PC-3 (cell line): ENCODE measurements at regions not wholly inside any gene's neighbourhood (a gene's known extent, or its start where the extent isn't known, plus 50 kb on each side); places are given as distances from the start of the nearest gene placed in this dataset.

Experiments used
- ATAC-seq: fragments of 200-7000 bp; cut with Tn5 transposase; 2 replicates; pipeline ENCODE4 v1.9.1; 2020; ENCODE audit warnings: mild to moderate bottlenecking, moderate library complexity
- BruUV-seq: library from RNA; stranded (reverse); fragments of 400-500 nt; replicated peaks from 2 replicates; lab custom pipeline; 2021; lab: Mats Ljungman, UMichigan
- CTCF ChIA-PET: fragments of 300-600 bp; sonication (Branson Sonifier 250); formaldehyde crosslinking; loops from one replicate; lab custom pipeline; 2022; ENCODE audit warnings: antibody characterized with exemption; lab: Charles Lee
- POLR2A ChIA-PET: fragments of 300-600 bp; sonication (Branson Sonifier 250); formaldehyde crosslinking; loops from one replicate; lab custom pipeline; 2022; ENCODE audit warnings: antibody characterized with exemption; ENCODE audit not compliant: unreplicated experiment; lab: Charles Lee
- DNase-seq: peaks from one replicate; pipeline ENCODE4 v3.0.0-alpha.2; 2015
- H2AFZ ChIP-seq: fragments of 300-600 bp; sonication (generic); 2 replicates; pipeline ENCODE4 v1.6.0; 2016; ENCODE audit warnings: antibody characterized with exemption, low read length
- H3F3A ChIP-seq: fragments of 300-600 bp; sonication (generic); one replicate; pipeline ENCODE4 v1.6.0; 2017; ENCODE audit warnings: antibody characterized with exemption, low read length, control low read depth, mild to moderate bottlenecking; ENCODE audit not compliant: unreplicated experiment
- H3K27ac ChIP-seq: fragments of 300-600 bp; sonication (generic); 2 replicates; pipeline ENCODE4 v1.5.1; 2016; ENCODE audit warnings: mild to moderate bottlenecking, low read length
- H3K27me3 ChIP-seq: fragments of 300-600 bp; sonication (generic); 2 replicates; pipeline ENCODE4 v1.6.1; 2016; ENCODE audit warnings: low read length, mixed read lengths
- H3K36me3 ChIP-seq: fragments of 300-600 bp; sonication (generic); 2 replicates; pipeline ENCODE4 v1.6.1; 2016; ENCODE audit warnings: low read depth, mixed run types, low read length, mixed read lengths
- H3K4me1 ChIP-seq: fragments of 300-600 bp; sonication (generic); 2 replicates; pipeline ENCODE4 v1.5.1; 2016; ENCODE audit warnings: low read length; ENCODE audit not compliant: insufficient read depth
- H3K4me2 ChIP-seq: fragments of 300-600 bp; sonication (generic); 2 replicates; pipeline ENCODE4 v1.6.0; 2016; ENCODE audit warnings: low read length
- H3K4me3 ChIP-seq: fragments of 300-600 bp; sonication (generic); 2 replicates; pipeline ENCODE4 v1.5.1; 2016; ENCODE audit warnings: mild to moderate bottlenecking, low read length, mixed read lengths
- H3K79me2 ChIP-seq: fragments of 300-600 bp; sonication (generic); 2 replicates; pipeline ENCODE4 v1.6.1; 2017; ENCODE audit warnings: low read length, mixed read lengths
- H3K9ac ChIP-seq: fragments of 300-600 bp; sonication (generic); 2 replicates; pipeline ENCODE4 v1.6.0; 2016; ENCODE audit warnings: mild to moderate bottlenecking, low read length
- H3K9me2 ChIP-seq: fragments of 300-600 bp; sonication (generic); replicated peaks from 2 replicates; pipeline ENCODE4 v1.6.1; 2016; ENCODE audit warnings: mixed run types, low read length, mixed read lengths
- H3K9me3 ChIP-seq: fragments of 300-600 bp; sonication (generic); 2 replicates; pipeline ENCODE4 v1.6.1; 2016; ENCODE audit warnings: low read length, mixed read lengths
- H4K20me1 ChIP-seq: fragments of 300-600 bp; sonication (generic); 2 replicates; pipeline ENCODE4 v1.6.1; 2016; ENCODE audit warnings: low read length, mixed read lengths
- CTCF ChIP-seq: fragments of 300-600 bp; sonication (generic); conservative IDR thresholded peaks from 2 replicates; pipeline ENCODE4 v1.5.1; 2017; ENCODE audit warnings: antibody characterized with exemption, low read depth, mild to moderate bottlenecking, low read length
- EZH2 ChIP-seq: fragments of 300-600 bp; sonication (generic); IDR thresholded peaks from one replicate; pipeline ENCODE4 v1.6.1; 2017; ENCODE audit warnings: antibody characterized with exemption, mild to moderate bottlenecking, low read length; ENCODE audit not compliant: unreplicated experiment
- EZH2phosphoT487 ChIP-seq: fragments of 300-600 bp; sonication (generic); IDR thresholded peaks from 2 replicates; pipeline ENCODE4 v1.6.1; 2018; ENCODE audit warnings: mild to moderate bottlenecking, antibody characterized with exemption, low read length, borderline replicate concordance
- intact Hi-C: fragments of 100-400 bp; cut with micrococcal nuclease; formaldehyde crosslinking; loops from 2 replicates; pipeline ENCODE4 v1.9.0; 2023

DNA sequence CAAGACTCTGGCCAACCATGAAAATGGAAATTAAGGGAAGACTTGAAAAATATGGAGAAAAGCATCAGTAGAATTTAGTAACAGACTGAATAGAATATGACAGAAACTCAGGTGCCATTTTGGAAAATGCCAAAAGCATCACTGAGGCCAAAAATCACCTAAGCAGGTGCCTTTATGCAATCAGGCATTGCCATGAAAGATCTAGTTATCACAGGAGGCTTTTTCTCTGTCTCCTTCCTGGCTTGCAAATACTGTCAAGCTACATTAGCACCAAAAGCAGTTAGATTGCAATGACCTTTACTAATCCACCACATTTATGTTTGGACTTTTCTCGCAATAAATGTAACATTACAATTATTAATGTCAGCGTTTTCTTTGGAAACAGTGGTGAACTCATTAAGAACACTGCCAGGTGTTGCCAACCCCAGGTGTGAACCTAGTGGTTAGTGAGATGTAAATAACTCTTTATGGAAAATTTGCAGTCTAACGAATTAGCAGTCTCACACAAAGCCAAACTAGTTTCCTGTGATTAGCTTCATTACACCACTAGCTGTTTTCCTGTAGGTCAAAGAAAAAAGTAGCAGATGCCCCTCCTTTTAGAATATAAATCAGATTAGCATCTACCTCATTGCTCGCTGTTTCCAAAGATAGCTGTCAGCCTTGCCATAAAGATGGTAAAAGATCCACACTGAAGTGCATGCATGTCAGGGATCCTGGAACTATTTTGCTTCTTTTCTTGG is 1568.4 kb upstream of the TENM3 start:
- Histone ChIP-seq H4K20me1 (no peaks in the 10 kb centered on the region), H3K9ac (no peak overlapping the region), H3K4me1 (no peaks in the 10 kb centered on the region), H3K79me2 (no peaks in the 10 kb centered on the region), H3K27me3 (no peaks in the 10 kb centered on the region), H2AFZ (no peak overlapping the region), H3K27ac (no peak overlapping the region), H3K4me2 (no peak overlapping the region), H3K36me3 (no peaks in the 10 kb centered on the region), H3F3A (no peaks in the 10 kb centered on the region), H3K9me3 (no peaks in the 10 kb centered on the region), H3K9me2 (no peaks in the 10 kb centered on the region), H3K4me3 (no peak overlapping the region)
- POLR2A ChIA-PET, result no interaction called here
- DNase-seq (no peak), ATAC-seq (no peak)
- BruUV-seq, result no TSS peak
- CTCF ChIA-PET, result no interaction called here
- TF ChIP-seq CTCF, result no peak
- TF ChIP-seq EZH2phosphoT487, result no peak
- TF ChIP-seq EZH2, result no peak
- intact Hi-C loops, result no loop called here

DNA sequence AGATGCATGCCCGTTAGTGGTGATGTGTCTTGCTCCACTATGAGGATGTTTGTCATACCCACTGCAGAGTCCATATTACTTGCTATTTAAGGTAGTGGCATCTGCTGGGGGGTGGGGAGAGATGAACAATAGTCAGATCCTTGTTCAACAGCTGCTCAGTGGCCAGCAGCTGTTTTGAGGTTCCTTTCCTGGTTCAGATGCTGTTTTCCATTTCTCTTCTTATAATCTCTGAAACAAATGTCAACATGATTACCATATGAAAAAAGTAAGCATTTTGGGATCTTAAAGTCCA is 1567.9 kb upstream of the TENM3 start:
- H3K9me2 ChIP-seq, result no peaks in the 10 kb centered on the region
- H3K79me2 ChIP-seq, result no peaks in the 10 kb centered on the region
- TF ChIP-seq EZH2 (no peak), CTCF (no peak), EZH2phosphoT487 (no peak)
- H3K27ac ChIP-seq, result no peak overlapping the region
- intact Hi-C loops, result no loop called here
- no TSS peak for BruUV-seq
- no peak overlapping the region for H3K4me3 ChIP-seq
- no peak for DNase-seq
- no peaks in the 10 kb centered on the region for H3K27me3 ChIP-seq
- no peaks in the 10 kb centered on the region for H3K4me1 ChIP-seq
- H3K9me3 ChIP-seq, result no peaks in the 10 kb centered on the region
- H3F3A ChIP-seq, result no peaks in the 10 kb centered on the region
- no peak for ATAC-seq
- H4K20me1 ChIP-seq, result no peaks in the 10 kb centered on the region
- H2AFZ ChIP-seq, result no peak overlapping the region
- no peak overlapping the region for H3K9ac ChIP-seq
- no peak overlapping the region for H3K4me2 ChIP-seq
- no peaks in the 10 kb centered on the region for H3K36me3 ChIP-seq
- ChIA-PET CTCF (no interaction called here), POLR2A (no interaction called here)

GRCh38 chr4:180680305-180680704 is 1562.9 kb upstream of the TENM3 start:
- Histone ChIP-seq H3K4me3 (no peak overlapping the region), H3K9me2 (no peaks in the 10 kb centered on the region), H3K79me2 (no peaks in the 10 kb centered on the region), H3K9me3 (no peaks in the 10 kb centered on the region), H3K27me3 (peaks cover 1% of the 10 kb centered on the region; the same call in 1 of the 2 replicates), H3K4me2 (no peak overlapping the region), H3K36me3 (no peaks in the 10 kb centered on the region), H3K27ac (no peak overlapping the region), H3K4me1 (no peaks in the 10 kb centered on the region), H2AFZ (no peak overlapping the region), H3F3A (no peaks in the 10 kb centered on the region), H4K20me1 (no peaks in the 10 kb centered on the region), H3K9ac (no peak overlapping the region)
- ChIA-PET CTCF (interaction anchor here (0.7 kb wide), 1 partner anchor 273 kb away, joined by 5 read pairs; no protein-coding TSS in a partner anchor), POLR2A (no interaction called here)
- ATAC-seq, result no peak
- intact Hi-C loops, result no loop called here
- no peak for DNase-seq
- no TSS peak for BruUV-seq
- TF ChIP-seq EZH2phosphoT487, result no peak
- no peak for TF ChIP-seq EZH2
- no peak for TF ChIP-seq CTCF
